Testis (tissue), 2 donors: ENCODE measurements at regions not wholly inside any gene's neighbourhood (a gene's known extent, or its start where the extent isn't known, plus 50 kb on each side); places are given as distances from the start of the nearest gene placed in this dataset.

Source experiments
- DNase-seq: peaks from one replicate; pipeline ENCODE4 v3.0.0-alpha.2; 2019
- H3K27ac ChIP-seq, 2 donors: fragments of 200-600 bp; sonication (generic); one replicate each; pipeline ENCODE4 v1.5.1; 2019
- H3K27me3 ChIP-seq: fragments of 200-600 bp; sonication (generic); one replicate; pipeline ENCODE4 v1.5.1; 2019
- H3K36me3 ChIP-seq: fragments of 200-600 bp; sonication (generic); one replicate; pipeline ENCODE4 v1.5.1; 2017; ENCODE audit warnings: low read depth; ENCODE audit errors: missing control alignments
- H3K4me1 ChIP-seq: fragments of 200-600 bp; sonication (generic); one replicate; pipeline ENCODE4 v1.5.1; 2019
- H3K4me3 ChIP-seq, 2 donors: fragments of 200-600 bp; sonication (generic); one replicate each; pipeline ENCODE4 v1.5.1; 2017 to 2019
- H3K9me3 ChIP-seq: fragments of 200-600 bp; sonication (generic); one replicate; pipeline ENCODE4 v1.5.1; 2017
- CTCF ChIP-seq, 3 experiments: fragments of 450-650 bp in 2 of 3; fragments of 200-600 bp in 1 of 3; sonication (generic) in 1 of 3; IDR thresholded peaks; one replicate each; pipeline ENCODE4 v1.5.1; 2016 to 2019; ENCODE audit warnings: antibody characterized with exemption in 3 of 3, mild to moderate bottlenecking in 2 of 3, moderate library complexity in 1 of 3
- POLR2A ChIP-seq: fragments of 450-650 bp; IDR thresholded peaks from one replicate; pipeline ENCODE4 v1.6.1; 2017; ENCODE audit warnings: antibody characterized with exemption, mild to moderate bottlenecking, moderate library complexity
- WGBS, 2 donors: methylation state at CpG; one replicate each; pipeline ENCODE4 v1.1.5; 2018; 5-methylcytosine and 5-hydroxymethylcytosine counted together
- intact Hi-C: fragments of 100-400 bp; cut with DNase I; formaldehyde crosslinking; loops from one replicate; pipeline ENCODE4 v1.15.1; 2023; ENCODE audit warnings: low total_unique reads

GRCh38 chr1:191542444-191542843 lies 615.8 kb upstream of the RGS18 start:
- Histone ChIP-seq H3K4me3 (no peak overlapping the region), H3K9me3 (no peaks in the 10 kb centered on the region), H3K27me3 (no peaks in the 10 kb centered on the region), H3K4me1 (no peaks in the 10 kb centered on the region), H3K27ac (no peak overlapping the region), H3K36me3 (no peaks in the 10 kb centered on the region)
- intact Hi-C loops: no loop called here
- DNase-seq: no peak
- TF ChIP-seq CTCF (IDR thresholded peaks at IDR 0.05): no peak
- no peak for TF ChIP-seq POLR2A

GRCh38 chr1:191546803-191547202 lies 611.5 kb upstream of the RGS18 start:
- Histone ChIP-seq H3K4me1 (no peaks in the 10 kb centered on the region), H3K27me3 (no peaks in the 10 kb centered on the region), H3K4me3 (no peak overlapping the region), H3K36me3 (no peaks in the 10 kb centered on the region), H3K27ac (no peak overlapping the region), H3K9me3 (no peaks in the 10 kb centered on the region)
- no peak for DNase-seq
- 86 to 88% methylated on average over 1 of the region's 1 CpG for WGBS, 2 donors
- TF ChIP-seq POLR2A (no peak), CTCF (IDR thresholded peaks at IDR 0.05) (no peak)
- intact Hi-C loops: no loop called here

- H3K4me3 ChIP-seq: no peak overlapping the region
- H3K4me1 ChIP-seq: peaks cover 4% of the 10 kb centered on the region
- no peak for DNase-seq
- intact Hi-C loops: no loop called here
- no peaks in the 10 kb centered on the region for H3K27me3 ChIP-seq
- H3K9me3 ChIP-seq: no peaks in the 10 kb centered on the region
- TF ChIP-seq POLR2A (no peak), CTCF (IDR thresholded peaks at IDR 0.05) (no peak)
- H3K27ac ChIP-seq: no peak overlapping the region
- no peaks in the 10 kb centered on the region for H3K36me3 ChIP-seq
- WGBS, 2 donors: 86 to 88% methylated on average over 2 of the region's 2 CpGs
Observed at GRCh38 chr1:191551019-191551418, 607.2 kb upstream of the RGS18 start.

- Histone ChIP-seq H3K4me3 (no peak overlapping the region), H3K27me3 (no peaks in the 10 kb centered on the region), H3K4me1 (no peaks in the 10 kb centered on the region), H3K27ac (no peak overlapping the region), H3K36me3 (no peaks in the 10 kb centered on the region), H3K9me3 (no peaks in the 10 kb centered on the region)
- TF ChIP-seq POLR2A (no peak), CTCF (IDR thresholded peaks at IDR 0.05) (no peak)
- DNase-seq: no peak
- intact Hi-C loops: no loop called here
- WGBS, 2 donors: 78 to 81% methylated on average over 2 of the region's 2 CpGs
Observed at GRCh38 chr1:191558379-191558778, 599.9 kb upstream of the RGS18 start.

- H3K9me3 ChIP-seq: no peaks in the 10 kb centered on the region
- H3K4me3 ChIP-seq: no peak overlapping the region
- TF ChIP-seq POLR2A (no peak), CTCF (IDR thresholded peaks at IDR 0.05) (no peak)
- no peaks in the 10 kb centered on the region for H3K4me1 ChIP-seq
- H3K27ac ChIP-seq: no peak overlapping the region
- DNase-seq: no peak
- intact Hi-C loops: no loop called here
- no peaks in the 10 kb centered on the region for H3K36me3 ChIP-seq
- WGBS, 2 donors: 65 to 71% methylated on average over 4 of the region's 4 CpGs
- no peaks in the 10 kb centered on the region for H3K27me3 ChIP-seq
Observed at GRCh38 chr1:191561276-191561675, 597.0 kb upstream of the RGS18 start.
